MM.1S (cell line): ENCODE measurements at regions not wholly inside any gene's neighbourhood (a gene's known extent, or its start where the extent isn't known, plus 50 kb on each side); places are given as distances from the start of the nearest gene placed in this dataset.

Source experiments
- EZH2 ChIP-seq: fragments of 300-600 bp; sonication (generic); optimal IDR thresholded peaks from 2 replicates; pipeline ENCODE3; 2017; ENCODE audit warnings: low read depth, mild to moderate bottlenecking, antibody characterized with exemption, low read length, mixed read lengths
- EZH2phosphoT487 ChIP-seq: fragments of 300-600 bp; sonication (generic); IDR thresholded peaks from 2 replicates; pipeline ENCODE4 v1.6.1; 2018; ENCODE audit warnings: antibody characterized with exemption, low read length
- TF ChIP-seq, protein P1 (sequence below): fragments of 300-600 bp; sonication (generic); IDR thresholded peaks from 2 replicates; pipeline ENCODE4 v1.5.1; 2016; ENCODE audit warnings: antibody characterized with exemption, low read length, mixed read lengths

DNA sequence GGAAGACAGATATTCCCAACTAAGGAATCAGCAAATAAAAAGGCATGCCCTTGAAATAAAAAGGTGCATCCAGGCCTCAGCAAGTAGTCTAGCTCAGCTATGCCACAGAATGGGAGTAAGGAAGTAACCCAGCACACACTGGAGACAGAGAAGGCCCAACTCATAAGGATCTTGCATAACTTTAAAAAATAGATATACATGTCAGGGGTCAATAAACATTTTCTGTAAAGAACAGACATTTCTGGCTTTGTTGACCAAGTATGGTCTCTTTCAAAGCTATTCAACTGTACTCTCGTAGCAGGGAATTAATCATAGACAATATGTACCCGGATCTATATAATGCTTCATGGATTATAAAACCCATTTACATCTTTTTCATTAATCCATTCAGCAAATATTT is 449.3 kb downstream of the TAFA4 start:
- TF ChIP-seq, protein P1, sequence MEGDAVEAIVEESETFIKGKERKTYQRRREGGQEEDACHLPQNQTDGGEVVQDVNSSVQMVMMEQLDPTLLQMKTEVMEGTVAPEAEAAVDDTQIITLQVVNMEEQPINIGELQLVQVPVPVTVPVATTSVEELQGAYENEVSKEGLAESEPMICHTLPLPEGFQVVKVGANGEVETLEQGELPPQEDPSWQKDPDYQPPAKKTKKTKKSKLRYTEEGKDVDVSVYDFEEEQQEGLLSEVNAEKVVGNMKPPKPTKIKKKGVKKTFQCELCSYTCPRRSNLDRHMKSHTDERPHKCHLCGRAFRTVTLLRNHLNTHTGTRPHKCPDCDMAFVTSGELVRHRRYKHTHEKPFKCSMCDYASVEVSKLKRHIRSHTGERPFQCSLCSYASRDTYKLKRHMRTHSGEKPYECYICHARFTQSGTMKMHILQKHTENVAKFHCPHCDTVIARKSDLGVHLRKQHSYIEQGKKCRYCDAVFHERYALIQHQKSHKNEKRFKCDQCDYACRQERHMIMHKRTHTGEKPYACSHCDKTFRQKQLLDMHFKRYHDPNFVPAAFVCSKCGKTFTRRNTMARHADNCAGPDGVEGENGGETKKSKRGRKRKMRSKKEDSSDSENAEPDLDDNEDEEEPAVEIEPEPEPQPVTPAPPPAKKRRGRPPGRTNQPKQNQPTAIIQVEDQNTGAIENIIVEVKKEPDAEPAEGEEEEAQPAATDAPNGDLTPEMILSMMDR = no peak
- TF ChIP-seq EZH2 (no peak), EZH2phosphoT487 (no peak)
